VCaP (cell line): ENCODE measurements at regions not wholly inside any gene's neighbourhood (a gene's known extent, or its start where the extent isn't known, plus 50 kb on each side); places are given as distances from the start of the nearest gene placed in this dataset.

ENCODE experiments used
- H3K27ac ChIP-seq: fragments of 450-650 bp; 2 replicates; pipeline ENCODE4 v1.5.1; 2017
- CTCF ChIP-seq: fragments of 450-650 bp; conservative IDR thresholded peaks from 2 replicates; pipeline ENCODE4 v1.5.1; 2017; ENCODE audit warnings: mild to moderate bottlenecking, moderate library complexity

DNA sequence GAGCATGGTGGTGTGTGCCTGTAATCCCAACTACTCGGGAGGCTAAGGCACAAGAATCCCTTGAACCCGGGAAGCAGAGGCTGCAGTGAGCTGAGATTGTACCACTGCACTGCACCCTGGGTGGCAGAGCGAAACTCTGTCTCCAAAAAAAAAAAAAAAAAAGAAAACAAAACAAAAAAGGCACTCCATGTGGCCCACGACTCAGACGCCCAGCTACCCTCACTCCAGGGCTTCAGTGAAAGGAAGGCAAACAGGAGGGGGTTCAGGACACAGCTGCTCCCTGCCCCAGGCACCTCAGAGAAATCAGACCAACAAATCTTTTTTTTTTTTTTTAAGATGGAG, 91.7 kb downstream of the LITAF start:
- peak overlapping the region; percentile 89 for H3K27ac ChIP-seq

More for the DNA sequence above, 91.7 kb downstream of the LITAF start:
- TF ChIP-seq CTCF, result no peak
